GM21737 (cell line): ENCODE measurements at regions not wholly inside any gene's neighbourhood (a gene's known extent, or its start where the extent isn't known, plus 50 kb on each side); places are given as distances from the start of the nearest gene placed in this dataset.

Experiments used
- ATAC-seq: cut with Tn5 transposase; IDR thresholded peaks from one replicate; pipeline ENCODE4 v1.9.1; 2021; ENCODE audit warnings: mild to moderate bottlenecking, moderate library complexity; ENCODE audit not compliant: unreplicated experiment

DNA sequence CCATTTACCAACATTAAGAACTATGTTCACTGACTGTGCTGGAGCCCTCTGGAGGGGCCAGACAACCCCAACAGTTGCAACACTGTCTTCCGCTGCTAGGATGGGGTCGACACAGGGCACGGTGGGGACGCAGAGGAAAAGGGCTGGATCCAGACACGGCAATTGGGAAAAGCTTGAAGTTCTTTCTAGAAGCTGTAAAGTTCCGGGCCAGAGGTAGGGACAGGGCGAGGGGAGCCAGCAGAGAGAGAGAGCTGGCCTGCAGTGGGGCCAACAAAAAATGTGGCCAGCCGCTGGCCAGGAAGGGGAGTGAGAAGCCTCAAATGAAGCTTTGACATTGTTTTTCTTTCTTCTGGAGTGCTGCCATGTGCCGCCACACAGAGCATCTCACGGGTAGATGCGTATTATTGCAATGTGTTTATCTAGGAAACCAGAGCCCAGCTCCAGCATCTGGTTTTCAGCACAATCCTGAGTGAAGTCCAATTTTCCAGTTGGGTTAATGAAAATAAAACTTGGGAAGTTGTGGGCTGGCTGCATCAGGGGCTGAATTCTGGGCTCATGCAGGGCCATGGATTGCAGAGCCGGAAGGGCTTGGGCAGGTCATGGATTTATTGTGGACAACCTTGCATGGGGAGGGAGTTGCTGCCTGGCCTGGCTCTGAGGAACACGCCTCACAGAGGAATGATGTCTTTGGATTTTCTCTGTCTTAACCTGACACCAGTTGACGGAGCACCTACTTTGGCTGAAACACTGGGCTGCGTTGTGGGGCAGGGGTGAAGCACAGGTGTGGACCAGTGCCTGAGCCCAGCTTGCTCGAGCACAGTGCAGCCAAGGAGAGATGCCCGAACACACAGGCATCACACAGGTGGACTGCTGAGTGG, 67.6 kb upstream of the AMPD3 start:
- no peak for ATAC-seq

DNA sequence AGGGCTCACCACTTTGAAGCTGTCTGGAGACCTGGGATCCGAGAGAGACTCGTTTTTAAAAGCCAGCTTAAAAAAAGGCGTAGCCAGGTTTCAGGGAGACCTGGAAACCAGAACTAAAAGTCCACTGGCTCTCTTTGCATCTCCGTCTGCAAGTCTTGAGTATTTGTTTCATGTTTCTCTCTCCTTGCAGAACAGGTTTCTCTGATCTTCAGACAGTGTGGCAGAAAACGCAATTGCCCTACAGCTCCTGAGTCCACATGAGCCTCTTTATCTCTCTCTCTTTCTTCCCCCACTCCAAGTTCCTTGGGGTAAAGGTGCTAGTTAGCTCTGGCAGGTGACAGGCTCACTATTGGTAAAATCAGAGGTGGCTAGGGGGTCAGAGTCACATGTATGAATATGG, 67.0 kb upstream of the AMPD3 start:
- no peak for ATAC-seq

DNA sequence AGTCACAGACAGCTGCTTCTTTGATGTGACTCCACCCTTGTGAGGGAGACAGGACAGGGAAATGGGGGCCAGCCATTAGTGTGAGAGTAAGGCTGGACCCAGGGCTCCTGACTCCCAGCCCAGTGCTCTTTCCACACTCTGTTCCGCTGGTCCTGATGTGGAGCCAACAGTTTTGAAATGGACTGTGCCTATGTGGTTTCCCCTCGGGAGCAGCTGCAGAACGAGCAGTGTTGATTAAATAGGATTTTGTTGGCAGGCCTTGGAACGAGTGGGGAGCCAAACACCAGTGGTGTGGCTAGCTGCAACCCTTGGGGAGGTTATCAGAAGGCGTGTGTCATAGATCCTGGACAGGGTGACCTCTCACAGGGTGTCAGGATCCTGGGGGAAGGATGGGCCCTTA, 66.5 kb upstream of the AMPD3 start:
- no peak for ATAC-seq

DNA sequence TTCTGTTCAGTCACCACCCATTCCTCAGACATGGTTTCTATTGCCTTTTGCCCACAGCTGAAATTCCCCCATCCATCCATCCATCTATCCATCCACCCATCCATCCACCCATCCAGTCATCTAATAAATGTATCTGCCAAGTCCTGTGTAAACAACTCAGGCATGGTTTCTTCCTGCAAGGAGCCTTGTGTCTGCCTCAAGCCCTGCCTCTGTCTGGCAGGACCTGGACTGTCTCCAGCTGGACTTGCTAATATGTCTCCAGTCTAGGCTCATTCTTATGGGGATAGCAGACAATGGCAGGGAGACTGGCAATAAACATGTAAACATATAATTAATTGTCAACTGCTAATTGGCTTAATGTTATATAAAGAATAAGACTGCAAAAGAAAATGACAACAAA, 64.7 kb upstream of the AMPD3 start:
- ATAC-seq, result no peak

DNA sequence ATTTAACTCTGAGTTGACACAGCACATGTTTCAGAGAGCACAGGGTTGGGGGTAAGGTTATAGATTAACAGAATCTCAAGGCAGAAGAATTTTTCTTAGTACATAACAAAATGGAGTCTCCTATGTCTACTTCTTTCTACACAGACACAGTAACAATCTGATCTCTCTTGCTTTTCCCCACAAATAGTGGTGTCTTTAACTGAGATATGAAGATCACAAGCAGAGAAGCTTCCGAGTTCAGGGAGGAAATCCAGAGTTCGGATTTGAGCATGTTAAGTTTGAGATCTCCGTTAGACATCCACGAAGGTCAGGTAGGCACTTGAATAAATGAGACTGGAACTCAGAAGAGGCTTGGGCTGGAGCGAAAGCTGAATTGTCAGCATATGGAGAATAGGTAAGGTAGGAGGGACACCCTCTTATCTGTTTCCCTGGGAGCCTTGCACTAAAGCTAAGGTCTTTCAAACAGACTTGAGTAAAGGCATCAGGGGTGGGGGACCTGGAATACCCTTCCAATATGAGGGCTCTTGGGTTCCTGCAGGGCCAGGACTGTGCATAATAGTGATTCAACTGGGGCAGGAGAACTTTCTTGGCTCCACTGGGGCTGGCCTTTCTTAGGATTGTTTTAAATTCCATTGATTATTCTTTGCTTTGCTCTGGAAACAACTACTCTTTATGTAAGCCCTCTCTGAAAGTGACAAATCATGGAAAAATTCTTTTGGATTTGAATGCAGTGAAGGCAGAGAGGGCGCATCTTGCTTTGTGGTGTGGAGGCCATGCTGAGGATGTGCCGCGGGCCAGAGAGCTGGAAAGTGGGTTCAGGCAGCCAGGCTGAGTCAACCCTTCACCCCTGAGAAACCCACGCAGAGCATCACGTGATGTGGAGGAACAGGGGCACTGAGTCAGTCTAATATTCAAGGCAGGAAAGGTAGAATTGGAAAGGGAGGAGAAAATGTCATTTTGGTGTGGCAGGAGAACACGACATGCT, 62.7 kb upstream of the AMPD3 start:
- no peak for ATAC-seq

DNA sequence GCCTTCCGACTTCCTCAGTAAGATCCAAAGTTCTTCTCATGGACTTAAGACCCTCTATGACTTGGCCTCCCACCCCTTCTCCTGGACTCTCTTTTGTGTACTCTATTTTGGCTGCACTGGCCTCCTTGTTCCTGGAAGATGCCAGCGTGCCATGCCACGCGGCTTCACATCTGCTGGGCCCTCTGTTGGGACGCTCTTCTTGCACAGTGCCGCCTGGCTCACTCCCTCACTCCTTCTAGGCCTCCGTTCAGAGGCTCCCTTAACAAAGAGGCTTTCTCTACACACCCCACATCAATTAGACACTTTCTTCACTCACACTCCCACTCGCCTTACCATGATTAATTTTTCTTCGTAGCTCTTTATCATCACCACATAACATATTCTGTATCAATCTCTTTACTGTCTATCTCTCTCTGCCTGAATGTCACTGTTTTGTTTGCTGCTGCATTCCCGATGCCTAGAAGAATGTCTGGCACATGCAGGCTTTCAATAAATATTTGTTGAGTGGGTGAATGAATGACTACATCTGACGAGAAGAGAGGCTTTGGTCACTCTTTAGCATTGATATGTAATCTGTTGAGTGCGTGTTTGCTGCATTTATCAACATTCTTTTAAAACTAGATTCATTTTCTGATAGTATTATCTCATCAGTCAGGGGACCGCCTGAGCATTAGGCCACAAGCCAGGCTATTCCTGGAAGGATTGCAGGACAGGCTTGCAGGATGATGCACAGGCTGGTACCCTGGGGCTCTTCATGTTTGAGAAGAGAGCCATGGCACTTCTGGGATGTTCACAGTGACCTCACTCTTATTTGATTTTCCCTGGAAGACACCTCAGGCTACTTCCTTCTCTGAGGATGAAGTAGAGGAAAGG, 60.6 kb upstream of the AMPD3 start:
- no peak for ATAC-seq

DNA sequence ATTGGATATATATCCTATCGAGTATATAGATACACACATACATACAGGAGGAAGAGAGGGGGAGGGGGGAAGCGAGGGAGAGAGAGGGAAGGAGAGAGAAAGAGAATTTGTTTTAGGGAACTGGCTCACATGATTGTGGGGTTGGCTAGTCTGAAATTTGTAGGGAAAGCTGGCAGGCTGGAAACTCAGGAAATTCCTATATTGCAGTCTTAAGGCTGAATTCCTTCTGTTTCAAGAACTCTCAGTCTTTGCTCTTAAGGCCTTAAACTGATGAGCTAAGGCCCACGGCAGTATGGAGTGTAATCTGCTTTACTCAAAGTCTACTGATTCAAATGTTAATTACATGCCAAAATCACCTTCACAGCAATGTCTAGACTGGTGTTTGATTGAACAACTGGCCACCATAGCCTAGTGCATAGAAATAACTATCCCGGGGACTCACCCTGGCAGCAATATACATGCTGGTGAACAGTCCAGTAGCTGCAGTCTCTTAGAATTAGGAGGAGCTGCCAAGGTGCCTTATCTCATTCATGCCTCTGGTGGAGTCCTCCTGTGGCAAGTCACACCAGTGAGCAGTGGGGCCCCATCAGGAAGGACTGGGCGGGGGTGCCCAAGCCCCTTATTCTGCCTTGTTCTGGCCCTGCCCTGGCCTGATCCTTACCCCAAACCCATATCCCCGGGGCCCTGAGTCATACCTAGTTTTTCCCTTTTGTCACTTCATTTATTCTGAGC, 59.7 kb upstream of the AMPD3 start:
- ATAC-seq, result no peak

DNA sequence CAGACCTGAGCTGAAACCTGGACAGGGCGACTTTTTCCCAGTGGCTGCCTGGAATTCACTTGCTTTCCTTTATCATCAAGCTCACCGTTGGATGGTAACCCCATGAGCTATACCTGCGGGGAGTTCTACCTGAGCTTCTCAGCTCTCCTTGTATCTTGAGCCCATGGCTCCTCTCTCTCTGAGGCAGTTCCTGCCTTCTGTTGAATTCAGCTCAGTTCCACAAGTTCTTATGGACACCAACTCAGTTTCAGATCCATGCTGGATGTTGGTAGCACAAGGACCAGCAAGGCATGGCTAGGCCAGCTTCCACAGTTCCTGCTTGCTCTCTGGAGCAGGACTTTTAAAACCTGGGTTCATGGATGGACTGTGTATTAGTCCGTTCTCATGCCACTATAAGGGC, 58.3 kb upstream of the AMPD3 start:
- ATAC-seq, result no peak

DNA sequence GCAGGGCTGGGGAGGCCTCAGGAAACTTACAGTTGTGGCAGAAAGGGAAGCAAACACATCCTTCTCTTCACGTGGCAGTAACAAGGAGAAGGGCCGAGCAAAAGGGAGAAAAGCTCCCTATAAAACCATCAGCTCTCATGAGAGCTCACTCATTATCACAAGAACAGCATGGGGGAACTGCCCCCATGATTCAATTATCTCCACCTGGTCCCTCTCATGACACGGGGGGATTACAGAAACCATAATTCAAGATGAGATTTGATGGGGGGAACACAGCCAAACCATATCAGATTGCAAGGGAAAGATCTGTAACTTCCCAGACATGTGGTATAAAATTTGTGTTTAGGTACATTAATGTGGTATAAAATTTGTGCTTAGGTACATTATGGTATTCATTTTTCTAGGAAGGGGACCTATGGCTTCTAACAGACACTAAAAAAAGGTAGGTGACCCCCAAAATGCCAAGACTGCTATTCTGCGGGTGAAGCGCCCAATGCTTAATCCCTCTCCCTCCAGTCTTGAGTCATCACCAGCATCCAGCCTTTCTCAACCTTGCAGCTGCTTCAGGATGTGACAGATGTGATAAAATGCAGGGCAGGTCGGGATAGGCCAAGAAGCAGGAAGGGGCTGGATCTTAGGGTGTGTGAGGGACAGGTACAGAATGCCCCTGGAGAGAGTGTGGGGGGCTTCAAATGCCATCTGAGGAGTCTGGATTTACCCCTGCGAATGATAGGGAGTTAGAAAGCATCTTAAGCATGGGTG, 57.7 kb upstream of the AMPD3 start:
- ATAC-seq, result no peak

DNA sequence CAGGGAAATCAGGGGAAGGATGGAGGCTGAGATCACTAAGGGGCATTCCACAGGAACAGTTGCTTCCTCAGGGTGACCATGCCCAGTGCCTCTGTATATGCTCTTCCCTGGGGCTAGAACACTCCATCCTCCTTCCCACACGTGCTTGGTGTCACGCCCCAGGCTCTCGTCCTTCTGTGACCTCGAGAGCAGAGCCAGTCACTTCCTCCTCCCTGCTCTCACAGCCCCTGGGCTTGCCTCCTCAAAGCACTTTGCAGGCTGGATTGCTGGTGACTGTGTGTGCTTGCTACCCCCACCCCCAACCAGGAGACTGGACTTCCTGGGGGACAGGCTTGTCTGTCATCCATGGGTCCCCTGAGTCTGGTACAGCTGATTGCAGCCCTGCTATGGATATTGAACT, 56.5 kb upstream of the AMPD3 start:
- no peak for ATAC-seq

DNA sequence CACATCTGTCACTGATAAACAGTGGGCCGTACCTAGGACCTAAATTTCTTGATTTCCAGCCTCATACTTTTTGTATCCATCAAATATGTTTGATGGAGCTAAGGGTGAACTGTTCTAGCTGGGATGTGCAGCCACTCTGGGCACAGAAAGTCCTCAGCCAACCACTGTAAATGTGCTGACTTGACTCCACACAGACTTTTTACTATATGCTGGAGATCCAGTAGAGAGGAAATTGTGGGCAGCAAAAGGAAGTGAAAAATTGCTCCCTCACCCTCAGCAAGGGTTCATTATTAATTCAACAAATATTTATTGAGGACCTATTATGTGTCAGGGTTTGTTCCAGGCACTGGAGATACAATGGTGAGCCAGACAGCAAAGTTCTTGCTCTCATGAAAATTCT, 54.2 kb upstream of the AMPD3 start:
- no peak for ATAC-seq

DNA sequence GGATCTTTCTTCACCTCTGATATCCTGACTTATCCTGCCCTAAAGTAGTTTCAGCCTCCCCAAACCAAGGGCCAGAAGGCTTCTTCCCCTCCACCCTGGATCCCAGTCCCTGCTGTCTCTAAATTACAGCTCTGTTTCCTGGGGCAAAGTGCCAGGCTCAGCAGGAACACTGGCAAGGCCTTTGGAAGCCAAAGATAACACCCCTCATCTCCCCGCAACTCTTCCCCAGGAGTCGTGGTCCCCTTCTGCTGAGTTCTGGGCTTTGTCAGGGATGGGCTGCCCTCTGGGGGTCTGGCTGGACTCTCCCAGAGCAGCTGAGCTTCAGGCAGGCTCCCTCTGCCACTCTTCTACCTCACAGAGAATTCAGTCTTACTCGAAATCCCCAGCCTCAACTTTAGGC, 53.8 kb upstream of the AMPD3 start:
- no peak for ATAC-seq

DNA sequence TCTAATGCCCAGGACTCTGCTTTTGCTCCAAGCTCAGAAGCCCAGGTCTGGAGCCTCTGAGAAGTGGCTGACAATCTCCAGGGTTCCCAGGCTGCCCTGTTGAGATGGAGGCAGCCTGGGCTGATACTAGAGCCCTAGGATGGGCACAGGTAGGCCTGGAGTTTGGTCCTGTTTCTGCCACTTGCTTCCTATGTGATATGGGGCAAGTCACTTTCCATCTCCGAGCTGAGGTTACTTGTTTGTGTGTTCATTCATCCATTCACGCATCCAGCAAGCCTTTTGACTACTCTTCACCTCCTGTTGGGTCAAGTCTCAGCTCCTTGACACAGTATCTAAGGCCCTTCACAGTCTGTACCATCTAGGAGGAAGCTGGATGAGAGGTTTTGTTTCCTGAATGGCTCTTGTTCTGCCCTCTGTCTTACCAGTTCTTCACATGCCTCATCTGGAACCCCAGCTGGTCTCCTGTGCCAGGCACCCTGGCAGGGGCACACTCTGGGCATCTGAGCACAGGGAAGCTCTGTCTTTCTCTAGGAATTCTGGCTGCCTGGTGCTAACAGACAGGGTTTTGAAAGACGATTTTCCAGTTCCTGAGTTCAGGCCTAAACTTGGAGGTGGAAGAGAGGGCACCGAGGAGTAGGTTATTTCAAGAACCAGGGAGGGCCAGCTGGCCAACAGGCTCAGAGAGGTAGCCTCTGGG, 53.2 kb upstream of the AMPD3 start:
- ATAC-seq, result no peak
